ENCODE measurements at regions not wholly inside any gene's neighbourhood (a gene's known extent, or its start where the extent isn't known, plus 50 kb on each side); places are given as distances from the start of the nearest gene placed in this dataset.

DNA sequence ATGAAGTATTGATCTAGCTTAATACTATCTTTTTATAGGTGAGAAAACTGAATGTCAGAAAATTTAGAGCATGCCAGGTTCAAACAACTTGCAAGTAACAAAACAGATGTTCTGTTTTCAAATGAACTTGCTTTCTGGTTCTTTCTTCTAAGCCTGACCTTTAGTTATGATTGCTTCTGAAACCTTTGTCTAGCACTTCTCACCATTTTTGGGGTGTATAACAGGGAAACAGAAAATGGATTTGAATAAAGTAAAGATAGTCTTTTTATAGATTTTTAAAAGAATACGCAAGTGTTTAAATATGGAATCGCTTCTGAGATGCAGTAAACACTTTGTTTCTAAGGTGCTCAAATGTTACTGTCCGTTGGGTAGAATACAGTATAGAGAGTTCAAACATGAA lies 687.2 kb upstream of the CPEB2 start:
- no peaks in the 10 kb centered on the region for H3K27me3 Mint-ChIP-seq (ENCODE audit: low read depth)
- no peak for DNase-seq
- H3K36me3 Mint-ChIP-seq (ENCODE audit: low read depth) = no peaks in the 10 kb centered on the region
- no peaks in the 10 kb centered on the region for H3K4me1 Mint-ChIP-seq (ENCODE audit: low read depth)
- no peak overlapping the region for H3K4me3 Mint-ChIP-seq
- no peaks in the 10 kb centered on the region for H3K9me3 Mint-ChIP-seq (ENCODE audit: insufficient read depth)
- ChIA-PET CTCF (no interaction called here), POLR2A (no interaction called here)
- no peak for ATAC-seq
- no peak overlapping the region for H3K27ac Mint-ChIP-seq

DNA sequence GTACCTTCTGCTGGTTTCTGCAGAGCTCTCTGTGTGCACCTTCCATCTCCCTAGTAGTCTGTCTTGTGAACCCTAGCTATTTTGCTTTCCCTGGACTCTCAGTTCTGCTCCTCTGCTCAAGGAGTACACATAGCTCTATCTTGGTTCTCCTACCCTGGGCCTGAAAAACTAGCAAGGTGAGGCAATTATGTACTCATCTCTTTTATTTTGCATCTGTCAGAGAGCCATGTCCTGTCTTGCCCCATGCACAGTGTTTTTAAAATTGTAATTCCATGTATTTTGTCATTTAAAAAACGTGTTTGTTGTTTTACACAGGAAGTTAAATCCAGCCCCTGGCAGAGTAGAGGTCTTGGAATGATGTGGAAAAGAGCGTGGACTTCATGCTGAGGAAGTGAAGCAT lies 684.9 kb upstream of the CPEB2 start:
- Mint-ChIP-seq H3K27ac (no peak overlapping the region), H3K36me3 (ENCODE audit: low read depth) (no peaks in the 10 kb centered on the region), H3K27me3 (ENCODE audit: low read depth) (no peaks in the 10 kb centered on the region), H3K4me1 (ENCODE audit: low read depth) (no peaks in the 10 kb centered on the region), H3K4me3 (no peak overlapping the region), H3K9me3 (ENCODE audit: insufficient read depth) (no peaks in the 10 kb centered on the region)
- ATAC-seq (no peak), DNase-seq (no peak)
- POLR2A ChIA-PET = no interaction called here
- CTCF ChIA-PET = no interaction called here

DNA sequence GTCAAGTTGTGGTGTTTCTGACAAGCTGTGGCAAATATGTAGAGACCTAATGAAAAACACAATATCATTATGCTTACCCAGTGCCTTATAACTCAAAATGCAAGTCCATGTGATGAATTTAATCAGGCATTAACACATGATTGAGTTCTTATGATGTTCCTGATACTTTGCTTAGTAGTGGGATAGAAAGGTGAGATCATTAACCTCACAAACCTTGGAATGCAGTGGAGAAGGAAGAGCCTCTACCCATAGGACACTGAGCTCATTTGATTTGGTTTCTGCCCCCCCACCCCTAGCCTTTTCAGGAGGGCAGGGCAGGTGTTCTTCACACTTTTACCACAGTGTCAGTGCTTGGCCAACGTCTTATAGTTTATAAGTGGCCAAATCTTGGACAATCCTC lies 683.6 kb upstream of the CPEB2 start:
- Mint-ChIP-seq H3K36me3 (ENCODE audit: low read depth) (no peaks in the 10 kb centered on the region), H3K27me3 (ENCODE audit: low read depth) (no peaks in the 10 kb centered on the region), H3K9me3 (ENCODE audit: insufficient read depth) (no peaks in the 10 kb centered on the region), H3K4me1 (ENCODE audit: low read depth) (no peaks in the 10 kb centered on the region), H3K27ac (no peak overlapping the region), H3K4me3 (no peak overlapping the region)
- DNase-seq (no peak), ATAC-seq (no peak)
- ChIA-PET POLR2A (no interaction called here), CTCF (no interaction called here)

DNA sequence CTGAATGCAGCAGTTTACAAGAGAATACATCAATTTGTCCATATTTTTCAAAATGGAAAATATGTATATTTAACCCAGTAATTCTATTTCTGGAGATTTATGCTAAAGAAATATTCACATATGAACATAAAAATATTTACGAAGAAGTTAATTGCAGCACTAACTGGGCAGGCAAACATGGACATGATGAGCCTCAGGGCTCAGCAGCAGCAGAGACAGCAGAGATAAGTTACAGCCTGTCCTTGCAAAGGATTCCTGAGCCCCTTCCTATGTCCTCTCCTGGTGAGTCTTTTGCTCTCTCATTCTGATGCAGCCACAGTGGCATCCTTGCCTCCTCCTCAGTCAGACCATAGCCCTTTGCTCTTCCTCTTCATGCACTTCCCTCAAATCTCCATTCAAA lies 680.6 kb upstream of the CPEB2 start:
- ATAC-seq (no peak), DNase-seq (no peak)
- H3K9me3 Mint-ChIP-seq (ENCODE audit: insufficient read depth) = no peaks in the 10 kb centered on the region
- H3K4me1 Mint-ChIP-seq (ENCODE audit: low read depth) = no peaks in the 10 kb centered on the region
- H3K36me3 Mint-ChIP-seq (ENCODE audit: low read depth) = no peaks in the 10 kb centered on the region
- ChIA-PET POLR2A (no interaction called here), CTCF (no interaction called here)
- H3K27ac Mint-ChIP-seq = no peak overlapping the region
- H3K4me3 Mint-ChIP-seq = no peak overlapping the region
- H3K27me3 Mint-ChIP-seq (ENCODE audit: low read depth) = no peaks in the 10 kb centered on the region

DNA sequence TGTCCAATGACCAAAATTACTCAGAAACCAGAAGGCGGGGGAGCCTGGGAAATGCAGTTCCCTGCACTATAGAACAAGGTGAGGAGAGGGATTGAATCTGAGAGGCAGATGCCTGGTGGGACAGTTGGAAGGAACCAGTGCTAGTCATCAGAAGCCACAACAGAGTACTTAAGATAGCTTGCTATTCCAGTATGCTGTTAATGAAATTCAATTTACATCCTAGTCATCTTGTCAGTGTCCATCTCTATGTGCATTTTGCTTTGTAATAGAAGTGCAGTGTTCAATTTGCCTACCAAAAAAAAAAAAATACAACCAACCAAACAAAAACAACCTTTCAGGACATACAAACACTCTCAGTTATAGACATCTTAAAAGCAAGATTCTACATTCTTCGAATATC lies 679.1 kb upstream of the CPEB2 start:
- DNase-seq (no peak), ATAC-seq (no peak)
- CTCF ChIA-PET = no interaction called here
- no peak overlapping the region for H3K4me3 Mint-ChIP-seq
- POLR2A ChIA-PET = no interaction called here
- no peaks in the 10 kb centered on the region for H3K9me3 Mint-ChIP-seq (ENCODE audit: insufficient read depth)
- H3K27me3 Mint-ChIP-seq (ENCODE audit: low read depth) = no peaks in the 10 kb centered on the region
- H3K27ac Mint-ChIP-seq = no peak overlapping the region
- no peaks in the 10 kb centered on the region for H3K36me3 Mint-ChIP-seq (ENCODE audit: low read depth)
- H3K4me1 Mint-ChIP-seq (ENCODE audit: low read depth) = no peaks in the 10 kb centered on the region

DNA sequence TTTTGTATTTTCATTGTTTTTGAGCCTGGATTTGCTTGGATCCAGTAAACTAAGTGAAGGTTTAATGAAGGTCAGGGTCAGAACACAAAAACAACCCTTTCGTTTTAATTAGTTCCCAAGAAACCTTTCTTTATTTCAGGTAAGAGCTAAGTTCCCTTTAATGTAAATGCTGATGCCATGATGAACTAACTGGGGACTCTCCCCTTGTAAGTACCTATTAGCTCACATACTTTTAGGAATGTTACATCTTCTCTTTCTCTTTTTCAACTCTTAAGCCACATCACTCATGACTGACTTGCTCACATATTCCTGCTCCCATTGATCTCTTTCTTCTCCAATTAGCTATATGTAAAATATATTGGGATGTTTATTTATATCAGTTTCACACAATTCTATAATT lies 673.1 kb upstream of the CPEB2 start:
- CTCF ChIA-PET = no interaction called here
- H3K27me3 Mint-ChIP-seq (ENCODE audit: low read depth) = no peaks in the 10 kb centered on the region
- H3K4me3 Mint-ChIP-seq = no peak overlapping the region
- no peaks in the 10 kb centered on the region for H3K36me3 Mint-ChIP-seq (ENCODE audit: low read depth)
- DNase-seq = no peak
- no peaks in the 10 kb centered on the region for H3K4me1 Mint-ChIP-seq (ENCODE audit: low read depth)
- POLR2A ChIA-PET = no interaction called here
- H3K27ac Mint-ChIP-seq = no peak overlapping the region
- H3K9me3 Mint-ChIP-seq (ENCODE audit: insufficient read depth) = peaks cover 3% of the 10 kb centered on the region
- no peak for ATAC-seq

DNA sequence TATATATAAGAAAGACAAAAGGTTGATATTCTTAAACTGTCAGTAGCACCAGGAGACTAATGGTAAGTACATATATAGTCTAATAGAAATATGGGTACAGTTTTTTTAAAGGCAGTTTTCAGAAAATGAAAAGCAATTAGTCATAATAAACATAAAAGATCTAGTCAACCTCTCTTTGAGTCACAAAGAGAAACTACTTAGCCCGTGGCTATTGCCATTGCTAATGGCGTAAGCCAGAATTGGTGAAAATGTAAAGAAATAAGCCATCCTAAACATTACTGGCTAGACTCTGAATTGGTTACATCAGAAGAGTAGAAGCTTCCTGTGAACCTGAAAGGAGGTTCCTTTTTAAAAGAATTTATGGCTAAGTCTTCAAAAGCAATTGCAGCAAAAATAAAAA lies 668.7 kb upstream of the CPEB2 start:
- no peaks in the 10 kb centered on the region for H3K4me1 Mint-ChIP-seq (ENCODE audit: low read depth)
- peaks cover 10% of the 10 kb centered on the region for H3K9me3 Mint-ChIP-seq (ENCODE audit: insufficient read depth)
- no peak overlapping the region for H3K4me3 Mint-ChIP-seq
- no peak overlapping the region for H3K27ac Mint-ChIP-seq
- no peaks in the 10 kb centered on the region for H3K27me3 Mint-ChIP-seq (ENCODE audit: low read depth)
- no peak for DNase-seq
- ChIA-PET CTCF (no interaction called here), POLR2A (no interaction called here)
- ATAC-seq = no peak
- H3K36me3 Mint-ChIP-seq (ENCODE audit: low read depth) = no peaks in the 10 kb centered on the region

DNA sequence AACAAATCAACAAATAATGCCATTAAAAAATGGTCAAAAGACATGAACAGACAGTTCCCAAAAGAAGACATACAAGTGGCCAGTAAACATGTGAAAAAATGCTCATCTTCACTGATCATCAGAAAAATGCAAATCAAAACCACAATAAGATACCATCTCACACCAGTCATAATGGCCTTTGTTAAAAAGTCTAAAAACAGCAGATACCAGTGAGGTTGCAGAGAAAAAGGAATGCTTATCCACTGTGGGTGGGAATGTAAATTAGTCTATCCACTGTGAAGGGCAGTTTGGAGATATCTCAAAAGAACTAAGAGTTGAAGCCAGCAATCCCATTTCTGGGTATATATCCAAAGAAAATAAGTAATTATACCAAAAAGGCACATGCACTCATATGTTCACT lies 668.1 kb upstream of the CPEB2 start:
- ChIA-PET CTCF (no interaction called here), POLR2A (interaction anchor here (0.5 kb wide), 1 partner anchor 30 kb away, joined by 3 read pairs; no protein-coding TSS in a partner anchor)
- H3K36me3 Mint-ChIP-seq (ENCODE audit: low read depth) = no peaks in the 10 kb centered on the region
- no peak overlapping the region for H3K27ac Mint-ChIP-seq
- no peaks in the 10 kb centered on the region for H3K27me3 Mint-ChIP-seq (ENCODE audit: low read depth)
- DNase-seq (no peak), ATAC-seq (no peak)
- H3K9me3 Mint-ChIP-seq (ENCODE audit: insufficient read depth) = peaks cover 10% of the 10 kb centered on the region
- H3K4me3 Mint-ChIP-seq = no peak overlapping the region
- H3K4me1 Mint-ChIP-seq (ENCODE audit: low read depth) = no peaks in the 10 kb centered on the region

DNA sequence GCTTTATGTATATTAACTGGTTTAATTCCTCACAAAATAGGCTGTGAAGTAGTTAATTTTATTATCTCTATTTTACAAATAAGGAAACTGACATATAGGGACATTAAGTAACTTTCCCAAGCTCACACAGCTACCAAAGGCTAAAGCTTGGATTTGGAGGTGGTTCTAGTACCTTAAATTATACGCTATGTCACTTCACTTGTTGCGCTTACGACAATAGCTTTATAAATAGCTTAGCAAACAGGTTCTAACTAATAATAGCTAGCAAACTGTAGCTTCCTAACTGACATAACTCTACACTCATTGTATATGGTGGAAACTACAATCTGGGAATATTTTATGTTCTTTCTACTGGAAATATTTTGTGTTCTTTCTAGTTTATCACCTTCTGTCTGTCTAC lies 666.4 kb upstream of the CPEB2 start:
- H3K27me3 Mint-ChIP-seq (ENCODE audit: low read depth) = no peaks in the 10 kb centered on the region
- no peak overlapping the region for H3K4me3 Mint-ChIP-seq
- DNase-seq (no peak), ATAC-seq (no peak)
- H3K9me3 Mint-ChIP-seq (ENCODE audit: insufficient read depth) = peaks cover 10% of the 10 kb centered on the region
- H3K36me3 Mint-ChIP-seq (ENCODE audit: low read depth) = no peaks in the 10 kb centered on the region
- H3K27ac Mint-ChIP-seq = no peak overlapping the region
- H3K4me1 Mint-ChIP-seq (ENCODE audit: low read depth) = no peaks in the 10 kb centered on the region
- ChIA-PET CTCF (no interaction called here), POLR2A (no interaction called here)

DNA sequence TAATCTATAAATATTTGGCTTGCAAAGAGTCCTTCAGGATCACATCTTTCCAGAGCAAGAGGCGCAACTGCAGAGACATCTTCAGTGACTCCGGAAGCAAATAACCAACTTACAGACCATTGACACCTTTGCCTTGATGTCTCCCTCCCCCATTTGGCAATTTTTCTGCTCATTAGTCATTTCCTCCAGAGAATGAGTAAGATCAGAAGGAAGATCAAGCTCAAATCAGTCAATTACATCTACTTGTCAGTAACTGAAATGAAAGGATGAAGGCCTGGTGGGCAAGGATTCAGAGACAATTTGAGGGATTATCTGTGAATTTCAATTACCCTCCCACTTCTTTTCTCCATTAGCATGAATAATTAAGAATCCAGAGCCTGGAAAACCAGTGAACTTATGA lies 665.6 kb upstream of the CPEB2 start:
- H3K4me3 Mint-ChIP-seq = no peak overlapping the region
- DNase-seq (no peak), ATAC-seq (no peak)
- no peak overlapping the region for H3K27ac Mint-ChIP-seq
- H3K9me3 Mint-ChIP-seq (ENCODE audit: insufficient read depth) = peaks cover 10% of the 10 kb centered on the region
- H3K4me1 Mint-ChIP-seq (ENCODE audit: low read depth) = no peaks in the 10 kb centered on the region
- H3K36me3 Mint-ChIP-seq (ENCODE audit: low read depth) = no peaks in the 10 kb centered on the region
- H3K27me3 Mint-ChIP-seq (ENCODE audit: low read depth) = no peaks in the 10 kb centered on the region
- POLR2A ChIA-PET = no interaction called here
- CTCF ChIA-PET = no interaction called here

DNA sequence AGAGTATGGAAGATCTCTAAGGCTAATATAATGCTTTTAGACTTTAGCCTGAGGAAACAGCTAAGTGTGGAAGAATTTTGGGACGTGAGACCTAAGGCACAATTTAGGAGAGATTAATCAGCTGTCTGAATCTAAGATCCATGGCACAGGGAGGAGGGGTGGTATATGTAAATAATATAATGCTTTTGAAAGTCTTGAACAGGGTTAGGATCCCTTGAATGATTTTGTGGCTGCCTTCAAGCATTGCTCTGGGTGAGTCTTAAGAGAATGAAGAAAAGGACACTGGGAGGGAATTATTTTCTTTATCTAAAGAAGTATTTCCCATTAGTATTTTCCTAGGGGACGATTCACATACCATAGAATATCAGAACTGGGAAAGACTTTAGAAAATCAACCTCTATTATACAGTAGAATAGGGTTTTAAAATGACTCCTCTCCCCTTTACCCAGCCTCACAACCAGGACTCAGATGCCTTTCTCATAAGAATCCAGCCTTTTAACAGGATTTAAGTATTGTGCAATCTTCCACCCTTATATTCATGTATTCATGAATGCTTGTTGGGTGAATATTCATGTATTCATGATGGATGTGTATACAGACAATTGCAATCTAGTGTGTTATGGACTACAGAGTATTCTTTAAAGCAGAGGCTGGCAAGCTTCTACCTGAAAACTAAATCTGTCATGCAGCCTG lies 664.2 kb upstream of the CPEB2 start:
- POLR2A ChIA-PET = no interaction called here
- Mint-ChIP-seq H3K4me1 (ENCODE audit: low read depth) (no peaks in the 10 kb centered on the region), H3K36me3 (ENCODE audit: low read depth) (no peaks in the 10 kb centered on the region), H3K27ac (no peak overlapping the region), H3K27me3 (ENCODE audit: low read depth) (no peaks in the 10 kb centered on the region), H3K9me3 (ENCODE audit: insufficient read depth) (peaks cover 10% of the 10 kb centered on the region), H3K4me3 (no peak overlapping the region)
- CTCF ChIA-PET = no interaction called here
- ATAC-seq (no peak), DNase-seq (no peak)

DNA sequence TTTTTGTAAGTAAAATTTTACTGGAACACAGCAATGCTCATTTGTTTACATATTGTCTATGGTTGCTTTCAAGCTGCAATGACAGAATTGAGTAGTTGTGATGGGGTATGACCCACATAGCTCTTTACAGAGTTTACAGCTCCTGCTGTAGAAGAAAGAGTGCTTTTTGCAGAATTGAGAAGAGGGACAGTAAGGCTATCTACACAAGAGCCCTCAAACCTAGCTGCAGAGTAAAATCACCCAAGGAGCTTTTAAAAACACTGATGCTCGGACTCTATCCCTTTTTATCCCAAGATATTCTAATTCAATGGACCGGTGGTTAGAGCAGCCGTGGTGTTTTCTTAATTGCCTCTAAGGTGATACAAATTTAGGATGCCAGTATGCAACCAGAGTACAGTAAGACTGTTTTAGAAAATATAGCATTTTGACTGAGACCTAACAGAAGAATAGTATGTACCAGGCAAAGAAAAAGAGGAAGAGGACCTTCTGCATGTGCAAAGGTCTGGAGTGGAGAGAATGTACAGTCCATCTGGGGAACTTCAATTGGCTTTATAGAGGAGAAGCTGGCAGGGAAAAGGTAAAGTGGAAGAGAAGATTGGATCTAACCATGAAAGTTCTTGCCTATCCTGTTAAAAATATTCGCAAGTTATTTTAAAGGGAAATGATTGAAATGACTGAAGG lies 663.6 kb upstream of the CPEB2 start:
- DNase-seq = no peak
- no peak for ATAC-seq
- POLR2A ChIA-PET = interaction anchor here (0.6 kb wide), 1 partner anchor 435 kb away, joined by 3 read pairs; no protein-coding TSS in a partner anchor
- no peak overlapping the region for H3K27ac Mint-ChIP-seq
- CTCF ChIA-PET = no interaction called here
- no peaks in the 10 kb centered on the region for H3K36me3 Mint-ChIP-seq (ENCODE audit: low read depth)
- peaks cover 10% of the 10 kb centered on the region for H3K9me3 Mint-ChIP-seq (ENCODE audit: insufficient read depth)
- H3K4me3 Mint-ChIP-seq = no peak overlapping the region
- no peaks in the 10 kb centered on the region for H3K27me3 Mint-ChIP-seq (ENCODE audit: low read depth)
- no peaks in the 10 kb centered on the region for H3K4me1 Mint-ChIP-seq (ENCODE audit: low read depth)

DNA sequence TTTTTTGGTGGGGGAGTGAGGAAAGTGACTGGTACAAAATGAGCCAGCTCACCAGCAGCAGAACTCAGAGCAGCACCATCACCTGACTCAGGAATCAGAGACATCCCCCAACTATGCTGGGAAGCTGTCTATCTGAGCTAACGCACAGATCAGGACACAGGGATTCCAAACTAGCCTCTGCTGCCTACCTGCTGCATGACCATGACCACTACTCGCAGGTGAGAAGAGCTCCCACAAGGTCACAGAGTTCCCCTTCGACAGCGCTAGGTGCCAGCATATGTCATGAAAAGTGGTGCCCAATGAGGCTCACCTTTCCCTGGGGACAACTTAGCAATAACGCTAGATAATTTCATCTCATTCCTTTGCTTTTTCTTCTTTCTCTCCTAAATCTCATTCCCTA lies 662.6 kb upstream of the CPEB2 start:
- no peak for DNase-seq
- no peaks in the 10 kb centered on the region for H3K27me3 Mint-ChIP-seq (ENCODE audit: low read depth)
- H3K27ac Mint-ChIP-seq = no peak overlapping the region
- H3K36me3 Mint-ChIP-seq (ENCODE audit: low read depth) = no peaks in the 10 kb centered on the region
- no peak for ATAC-seq
- no peaks in the 10 kb centered on the region for H3K4me1 Mint-ChIP-seq (ENCODE audit: low read depth)
- CTCF ChIA-PET = no interaction called here
- H3K4me3 Mint-ChIP-seq = no peak overlapping the region
- H3K9me3 Mint-ChIP-seq (ENCODE audit: insufficient read depth) = peaks cover 1% of the 10 kb centered on the region
- POLR2A ChIA-PET = no interaction called here
